ENCODE measurements at regions not wholly inside any gene's neighbourhood (a gene's known extent, or its start where the extent isn't known, plus 50 kb on each side); places are given as distances from the start of the nearest gene placed in this dataset.
"Not testable (repeated sequence)": the region's sequence is repeated elsewhere in the genome, so short reads cannot be mapped to it uniquely, and the experiment has no call there.

GRCh38 chr4:13998850-13999445 lies 371.4 kb upstream of the BOD1L1 start:
- DNase-seq (ENCODE audit: low spot score): no peak
- TF ChIP-seq HNF4A (conservative IDR thresholded peaks at IDR 0.05) (no peak), RXRA (IDR thresholded peaks at IDR 0.05) (peak in 1 of 2 donors; percentile 34)
- Histone ChIP-seq H3K27me3 (ENCODE audit: control insufficient read depth in 4 of 4, insufficient read depth in 4 of 4, low read length in 3 of 4) (no peaks in the 10 kb centered on the region), H3K4me3 (ENCODE audit: low read depth in 1 of 3, low read length in 3 of 3) (no peak overlapping the region), H3K9me3 (ENCODE audit: control insufficient read depth in 4 of 4, low read length in 3 of 4) (peaks cover 0 to 5% (median 3%) of the 10 kb centered on the region in 4 donors), H3K36me3 (ENCODE audit: control insufficient read depth in 4 of 4, insufficient read depth in 3 of 4, low read depth in 1 of 4, low read length in 3 of 4) (no peaks in the 10 kb centered on the region), H3K27ac (ENCODE audit: low read depth in 1 of 2, low read length in 2 of 2) (no peak overlapping the region), H3K4me1 (ENCODE audit: control insufficient read depth in 4 of 4, insufficient read depth in 4 of 4, low read length in 3 of 4) (no peaks in the 10 kb centered on the region), H3K9ac (ENCODE audit: low read depth in 1 of 2, low read length in 2 of 2) (no peak overlapping the region)
- 32% methylated on average over 3 of the region's 3 CpGs for WGBS

GRCh38 chr4:14000091-14000814 lies 372.7 kb upstream of the BOD1L1 start:
- TF ChIP-seq FOXA1 (IDR thresholded peaks at IDR 0.05) (no peak), TAF1 (conservative IDR thresholded peaks at IDR 0.05) (no peak), YY1 (IDR thresholded peaks at IDR 0.05) (no peak), JUND (IDR thresholded peaks at IDR 0.05) (no peak), ATF3 (IDR thresholded peaks at IDR 0.05) (no peak), GABPA (IDR thresholded peaks at IDR 0.05 in 1 of 2, conservative IDR thresholded peaks at IDR 0.05 in 1 of 2) (no peak), HNF4G (IDR thresholded peaks at IDR 0.05) (no peak), EGR1 (IDR thresholded peaks at IDR 0.05; ENCODE audit: low read depth in 2 of 2) (no peak), RAD21 (IDR thresholded peaks at IDR 0.05) (no peak)
- TF ChIP-seq, protein P1, sequence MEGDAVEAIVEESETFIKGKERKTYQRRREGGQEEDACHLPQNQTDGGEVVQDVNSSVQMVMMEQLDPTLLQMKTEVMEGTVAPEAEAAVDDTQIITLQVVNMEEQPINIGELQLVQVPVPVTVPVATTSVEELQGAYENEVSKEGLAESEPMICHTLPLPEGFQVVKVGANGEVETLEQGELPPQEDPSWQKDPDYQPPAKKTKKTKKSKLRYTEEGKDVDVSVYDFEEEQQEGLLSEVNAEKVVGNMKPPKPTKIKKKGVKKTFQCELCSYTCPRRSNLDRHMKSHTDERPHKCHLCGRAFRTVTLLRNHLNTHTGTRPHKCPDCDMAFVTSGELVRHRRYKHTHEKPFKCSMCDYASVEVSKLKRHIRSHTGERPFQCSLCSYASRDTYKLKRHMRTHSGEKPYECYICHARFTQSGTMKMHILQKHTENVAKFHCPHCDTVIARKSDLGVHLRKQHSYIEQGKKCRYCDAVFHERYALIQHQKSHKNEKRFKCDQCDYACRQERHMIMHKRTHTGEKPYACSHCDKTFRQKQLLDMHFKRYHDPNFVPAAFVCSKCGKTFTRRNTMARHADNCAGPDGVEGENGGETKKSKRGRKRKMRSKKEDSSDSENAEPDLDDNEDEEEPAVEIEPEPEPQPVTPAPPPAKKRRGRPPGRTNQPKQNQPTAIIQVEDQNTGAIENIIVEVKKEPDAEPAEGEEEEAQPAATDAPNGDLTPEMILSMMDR (IDR thresholded peaks at IDR 0.05; ENCODE audit: low read depth, low read length, missing input control): no peak
- TF ChIP-seq, protein P2, sequence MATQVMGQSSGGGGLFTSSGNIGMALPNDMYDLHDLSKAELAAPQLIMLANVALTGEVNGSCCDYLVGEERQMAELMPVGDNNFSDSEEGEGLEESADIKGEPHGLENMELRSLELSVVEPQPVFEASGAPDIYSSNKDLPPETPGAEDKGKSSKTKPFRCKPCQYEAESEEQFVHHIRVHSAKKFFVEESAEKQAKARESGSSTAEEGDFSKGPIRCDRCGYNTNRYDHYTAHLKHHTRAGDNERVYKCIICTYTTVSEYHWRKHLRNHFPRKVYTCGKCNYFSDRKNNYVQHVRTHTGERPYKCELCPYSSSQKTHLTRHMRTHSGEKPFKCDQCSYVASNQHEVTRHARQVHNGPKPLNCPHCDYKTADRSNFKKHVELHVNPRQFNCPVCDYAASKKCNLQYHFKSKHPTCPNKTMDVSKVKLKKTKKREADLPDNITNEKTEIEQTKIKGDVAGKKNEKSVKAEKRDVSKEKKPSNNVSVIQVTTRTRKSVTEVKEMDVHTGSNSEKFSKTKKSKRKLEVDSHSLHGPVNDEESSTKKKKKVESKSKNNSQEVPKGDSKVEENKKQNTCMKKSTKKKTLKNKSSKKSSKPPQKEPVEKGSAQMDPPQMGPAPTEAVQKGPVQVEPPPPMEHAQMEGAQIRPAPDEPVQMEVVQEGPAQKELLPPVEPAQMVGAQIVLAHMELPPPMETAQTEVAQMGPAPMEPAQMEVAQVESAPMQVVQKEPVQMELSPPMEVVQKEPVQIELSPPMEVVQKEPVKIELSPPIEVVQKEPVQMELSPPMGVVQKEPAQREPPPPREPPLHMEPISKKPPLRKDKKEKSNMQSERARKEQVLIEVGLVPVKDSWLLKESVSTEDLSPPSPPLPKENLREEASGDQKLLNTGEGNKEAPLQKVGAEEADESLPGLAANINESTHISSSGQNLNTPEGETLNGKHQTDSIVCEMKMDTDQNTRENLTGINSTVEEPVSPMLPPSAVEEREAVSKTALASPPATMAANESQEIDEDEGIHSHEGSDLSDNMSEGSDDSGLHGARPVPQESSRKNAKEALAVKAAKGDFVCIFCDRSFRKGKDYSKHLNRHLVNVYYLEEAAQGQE (IDR thresholded peaks at IDR 0.05): no peak
- Histone ChIP-seq H3K9ac (ENCODE audit: low read depth in 1 of 2, low read length in 2 of 2) (no peak overlapping the region), H3K27me3 (ENCODE audit: control insufficient read depth in 4 of 4, insufficient read depth in 4 of 4, low read length in 3 of 4) (no peaks in the 10 kb centered on the region), H3K27ac (ENCODE audit: low read depth in 1 of 2, low read length in 2 of 2) (no peak overlapping the region), H3K9me3 (ENCODE audit: control insufficient read depth in 4 of 4, low read length in 3 of 4) (peaks cover 0 to 5% (median 3%) of the 10 kb centered on the region in 4 donors), H3K4me1 (ENCODE audit: control insufficient read depth in 4 of 4, insufficient read depth in 4 of 4, low read length in 3 of 4) (no peaks in the 10 kb centered on the region), H3K4me3 (ENCODE audit: low read depth in 1 of 3, low read length in 3 of 3) (no peak overlapping the region), H3K36me3 (ENCODE audit: control insufficient read depth in 4 of 4, insufficient read depth in 3 of 4, low read depth in 1 of 4, low read length in 3 of 4) (no peaks in the 10 kb centered on the region)
- WGBS: 60% methylated on average over 2 of the region's 2 CpGs
- no peak for DNase-seq (ENCODE audit: low spot score)

DNA sequence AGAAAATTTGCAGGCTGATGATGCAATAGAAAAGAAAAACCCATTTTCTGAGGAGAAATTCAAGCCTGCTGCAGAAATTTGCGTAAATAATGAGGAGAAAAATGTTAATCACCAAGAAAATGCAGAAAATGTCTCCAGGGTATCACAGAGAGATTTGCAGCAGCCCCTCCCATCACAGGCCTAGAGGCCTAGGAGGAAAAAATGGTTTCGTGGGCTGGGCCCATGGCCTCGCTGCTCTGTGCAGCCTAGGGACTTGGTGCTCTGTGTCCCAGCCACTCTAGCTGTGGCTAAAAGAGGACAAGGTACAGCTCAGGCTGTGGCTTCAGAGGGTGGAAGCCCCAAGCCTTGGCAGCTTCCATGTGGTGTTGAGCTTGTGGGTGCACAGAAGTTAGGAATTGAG lies 374.8 kb upstream of the BOD1L1 start:
- not testable (repeated sequence) for H3K27me3 ChIP-seq (ENCODE audit: control insufficient read depth in 4 of 4, insufficient read depth in 4 of 4, low read length in 3 of 4); H3K9me3 ChIP-seq (ENCODE audit: control insufficient read depth in 4 of 4, low read length in 3 of 4); H3K27ac ChIP-seq (ENCODE audit: low read depth in 1 of 2, low read length in 2 of 2); DNase-seq (ENCODE audit: low spot score); H3K36me3 ChIP-seq (ENCODE audit: control insufficient read depth in 4 of 4, insufficient read depth in 3 of 4, low read depth in 1 of 4, low read length in 3 of 4); H3K4me1 ChIP-seq (ENCODE audit: control insufficient read depth in 4 of 4, insufficient read depth in 4 of 4, low read length in 3 of 4); H3K4me3 ChIP-seq (ENCODE audit: low read depth in 1 of 3, low read length in 3 of 3); H3K9ac ChIP-seq (ENCODE audit: low read depth in 1 of 2, low read length in 2 of 2)
- 82% methylated on average over 3 of the region's 3 CpGs for WGBS

Measured in liver (tissue), 8 donors.